ENCODE measurements at regions not wholly inside any gene's neighbourhood (a gene's known extent, or its start where the extent isn't known, plus 50 kb on each side); places are given as distances from the start of the nearest gene placed in this dataset.
"Not testable (repeated sequence)": the region's sequence is repeated elsewhere in the genome, so short reads cannot be mapped to it uniquely, and the experiment has no call there.

GRCh38 chr1:186761358-186761757, 67.4 kb upstream of the PLA2G4A start:
- Histone ChIP-seq H3K36me3 (ENCODE audit: control insufficient read depth in 4 of 4, insufficient read depth in 4 of 4, low read length in 4 of 4) (no peaks in the 10 kb centered on the region), H3K9me3 (ENCODE audit: control insufficient read depth in 4 of 4, insufficient read depth in 3 of 4, low read length in 3 of 4) (peaks cover 0 to 2% (median 0%) of the 10 kb centered on the region in 4 donors), H3K9ac (ENCODE audit: insufficient read depth in 1 of 2, low read length in 2 of 2) (no peak overlapping the region), H3K4me1 (ENCODE audit: control insufficient read depth in 5 of 5, insufficient read depth in 5 of 5, low read length in 5 of 5) (no peaks in the 10 kb centered on the region), H3K4me3 (no peak overlapping the region), H3K27me3 (ENCODE audit: control insufficient read depth in 3 of 3, insufficient read depth in 3 of 3, low read length in 2 of 3) (no peaks in the 10 kb centered on the region), H3K27ac (ENCODE audit: low read depth in 1 of 2, low read length in 1 of 2) (no peak overlapping the region)
- ATAC-seq (ENCODE audit: insufficient read depth, low FRiP score) (no peak), DNase-seq (no peak)
- TF ChIP-seq CTCF (IDR thresholded peaks at IDR 0.05; ENCODE audit: control extremely low read depth, extremely low read depth), result no peak

GRCh38 chr1:186760446-186760845, 68.3 kb upstream of the PLA2G4A start:
- no peak for DNase-seq
- TF ChIP-seq CTCF (IDR thresholded peaks at IDR 0.05; ENCODE audit: control extremely low read depth, extremely low read depth), result no peak
- H3K27me3 ChIP-seq (ENCODE audit: control insufficient read depth in 3 of 3, insufficient read depth in 3 of 3, low read length in 2 of 3), result no peaks in the 10 kb centered on the region
- H3K9me3 ChIP-seq (ENCODE audit: control insufficient read depth in 4 of 4, insufficient read depth in 3 of 4, low read length in 3 of 4), result no peaks in the 10 kb centered on the region
- no peak for ATAC-seq (ENCODE audit: insufficient read depth, low FRiP score)
- H3K9ac ChIP-seq (ENCODE audit: insufficient read depth in 1 of 2, low read length in 2 of 2), result no peak overlapping the region
- no peak overlapping the region for H3K4me3 ChIP-seq
- 56 to 66% methylated on average over 1 of the region's 1 CpG for WGBS, 2 donors
- H3K36me3 ChIP-seq (ENCODE audit: control insufficient read depth in 4 of 4, insufficient read depth in 4 of 4, low read length in 4 of 4), result no peaks in the 10 kb centered on the region
- H3K27ac ChIP-seq (ENCODE audit: low read depth in 1 of 2, low read length in 1 of 2), result no peak overlapping the region
- H3K4me1 ChIP-seq (ENCODE audit: control insufficient read depth in 5 of 5, insufficient read depth in 5 of 5, low read length in 5 of 5), result no peaks in the 10 kb centered on the region

GRCh38 chr1:186758896-186759606, 69.7 kb upstream of the PLA2G4A start:
- not testable (repeated sequence) for DNase-seq; ATAC-seq (ENCODE audit: insufficient read depth, low FRiP score); H3K27ac ChIP-seq (ENCODE audit: low read depth in 1 of 2, low read length in 1 of 2); H3K9ac ChIP-seq (ENCODE audit: insufficient read depth in 1 of 2, low read length in 2 of 2); H3K36me3 ChIP-seq (ENCODE audit: control insufficient read depth in 4 of 4, insufficient read depth in 4 of 4, low read length in 4 of 4); H3K4me1 ChIP-seq (ENCODE audit: control insufficient read depth in 5 of 5, insufficient read depth in 5 of 5, low read length in 5 of 5); H3K9me3 ChIP-seq (ENCODE audit: control insufficient read depth in 4 of 4, insufficient read depth in 3 of 4, low read length in 3 of 4); H3K4me3 ChIP-seq; H3K27me3 ChIP-seq (ENCODE audit: control insufficient read depth in 3 of 3, insufficient read depth in 3 of 3, low read length in 2 of 3)
- WGBS, 2 donors, result 94 to 98% methylated on average over 3 to 5 of the region's 8 CpGs

- no peak for ATAC-seq (ENCODE audit: insufficient read depth, low FRiP score)
- no peak for DNase-seq
- Histone ChIP-seq H3K4me1 (ENCODE audit: control insufficient read depth in 5 of 5, insufficient read depth in 5 of 5, low read length in 5 of 5) (peaks cover 0 to 4% (median 0%) of the 10 kb centered on the region in 5 donors), H3K27me3 (ENCODE audit: control insufficient read depth in 3 of 3, insufficient read depth in 3 of 3, low read length in 2 of 3) (no peaks in the 10 kb centered on the region), H3K36me3 (ENCODE audit: control insufficient read depth in 4 of 4, insufficient read depth in 4 of 4, low read length in 4 of 4) (no peaks in the 10 kb centered on the region), H3K4me3 (no peak overlapping the region), H3K9me3 (ENCODE audit: control insufficient read depth in 4 of 4, insufficient read depth in 3 of 4, low read length in 3 of 4) (no peaks in the 10 kb centered on the region), H3K9ac (ENCODE audit: insufficient read depth in 1 of 2, low read length in 2 of 2) (no peak overlapping the region), H3K27ac (ENCODE audit: low read depth in 1 of 2, low read length in 1 of 2) (no peak overlapping the region)
- no peak for TF ChIP-seq CTCF (IDR thresholded peaks at IDR 0.05; ENCODE audit: control extremely low read depth, extremely low read depth)
- 63 to 68% methylated on average over 4 of the region's 4 CpGs for WGBS, 2 donors
Measured at GRCh38 chr1:186757851-186758250, 70.9 kb upstream of the PLA2G4A start.

Data from lung (tissue), 11 donors.